Mucosa of rectum (tissue), 2 donors: ENCODE measurements at regions not wholly inside any gene's neighbourhood (a gene's known extent, or its start where the extent isn't known, plus 50 kb on each side); places are given as distances from the start of the nearest gene placed in this dataset.

ENCODE experiments used
- H3K27ac ChIP-seq, 2 donors: one replicate each; pipeline ENCODE4 v1.7.0; 2013; ENCODE audit warnings: inconsistent platforms in 2 of 2, low read depth in 2 of 2, low read length in 2 of 2
- H3K27me3 ChIP-seq, 2 donors: one replicate each; pipeline ENCODE4 v1.7.0; 2013; ENCODE audit warnings: low read length in 2 of 2; ENCODE audit not compliant: control insufficient read depth in 2 of 2, insufficient read depth in 2 of 2
- H3K36me3 ChIP-seq, 2 donors: one replicate each; pipeline ENCODE4 v1.7.0; 2013; ENCODE audit warnings: low read length in 2 of 2; ENCODE audit not compliant: control insufficient read depth in 2 of 2, insufficient read depth in 2 of 2
- H3K4me1 ChIP-seq, 2 donors: one replicate each; pipeline ENCODE4 v1.7.0; 2013; ENCODE audit warnings: low read length in 2 of 2, mild to moderate bottlenecking in 1 of 2; ENCODE audit not compliant: control insufficient read depth in 2 of 2, insufficient read depth in 2 of 2
- H3K4me3 ChIP-seq, 2 donors: one replicate each; pipeline ENCODE4 v1.7.0; 2013; ENCODE audit warnings: low read length in 2 of 2
- H3K9ac ChIP-seq, 2 donors: one replicate each; pipeline ENCODE4 v1.7.0; 2013; ENCODE audit warnings: low read length in 2 of 2, low read depth in 1 of 2, mild to moderate bottlenecking in 1 of 2
- H3K9me3 ChIP-seq, 2 donors: one replicate each; pipeline ENCODE4 v1.7.0; 2013; ENCODE audit warnings: low read length in 2 of 2; ENCODE audit not compliant: control insufficient read depth in 2 of 2
- donor health status: healthy.
- donor health status: Normal muscosa, but diverticular disease.

- Histone ChIP-seq H3K27me3 (no peaks in the 10 kb centered on the region), H3K36me3 (no peaks in the 10 kb centered on the region), H3K4me3 (peak overlapping the region in 1 of 2 donors; percentile 6), H3K9ac (no peak overlapping the region), H3K27ac (no peak overlapping the region), H3K4me1 (peaks cover 0 to 8% of the 10 kb centered on the region in 2 donors), H3K9me3 (no peaks in the 10 kb centered on the region)
Measured at GRCh38 chr3:35042210-35042991, 596.9 kb upstream of the ARPP21 start.

GRCh38 chr3:35043040-35043439 is 596.3 kb upstream of the ARPP21 start:
- Histone ChIP-seq H3K36me3 (no peaks in the 10 kb centered on the region), H3K9ac (no peak overlapping the region), H3K27ac (no peak overlapping the region), H3K4me1 (peaks cover 0 to 8% of the 10 kb centered on the region in 2 donors), H3K4me3 (no peak overlapping the region), H3K27me3 (no peaks in the 10 kb centered on the region), H3K9me3 (no peaks in the 10 kb centered on the region)

- Histone ChIP-seq H3K4me1 (peaks cover 0 to 8% of the 10 kb centered on the region in 2 donors), H3K9ac (no peak overlapping the region), H3K27me3 (no peaks in the 10 kb centered on the region), H3K27ac (no peak overlapping the region), H3K4me3 (no peak overlapping the region), H3K9me3 (no peaks in the 10 kb centered on the region), H3K36me3 (no peaks in the 10 kb centered on the region)
Measured at GRCh38 chr3:35044190-35044589, 595.1 kb upstream of the ARPP21 start.

GRCh38 chr3:35045118-35045517 is 594.2 kb upstream of the ARPP21 start:
- Histone ChIP-seq H3K27ac (no peak overlapping the region), H3K9ac (no peak overlapping the region), H3K4me1 (peaks cover 0 to 8% of the 10 kb centered on the region in 2 donors), H3K36me3 (no peaks in the 10 kb centered on the region), H3K4me3 (no peak overlapping the region), H3K27me3 (no peaks in the 10 kb centered on the region), H3K9me3 (no peaks in the 10 kb centered on the region)

- H3K27me3 ChIP-seq, result no peaks in the 10 kb centered on the region
- H3K4me1 ChIP-seq, result peaks cover 0 to 6% of the 10 kb centered on the region in 2 donors
- no peaks in the 10 kb centered on the region for H3K36me3 ChIP-seq
- no peaks in the 10 kb centered on the region for H3K9me3 ChIP-seq
- H3K27ac ChIP-seq, result no peak overlapping the region
- no peak overlapping the region for H3K9ac ChIP-seq
- H3K4me3 ChIP-seq, result no peak overlapping the region
Measured at GRCh38 chr3:35064761-35065160, 574.6 kb upstream of the ARPP21 start.

- Histone ChIP-seq H3K9me3 (no peaks in the 10 kb centered on the region), H3K36me3 (no peaks in the 10 kb centered on the region), H3K4me3 (no peak overlapping the region), H3K4me1 (peaks cover 0 to 6% of the 10 kb centered on the region in 2 donors), H3K9ac (no peak overlapping the region), H3K27ac (no peak overlapping the region), H3K27me3 (no peaks in the 10 kb centered on the region)
Measured at GRCh38 chr3:35065891-35066290, 573.4 kb upstream of the ARPP21 start.

GRCh38 chr3:35067750-35068149 is 571.6 kb upstream of the ARPP21 start:
- H3K4me3 ChIP-seq, result no peak overlapping the region
- H3K27me3 ChIP-seq, result no peaks in the 10 kb centered on the region
- H3K36me3 ChIP-seq, result no peaks in the 10 kb centered on the region
- H3K27ac ChIP-seq, result no peak overlapping the region
- peaks cover 0 to 15% of the 10 kb centered on the region in 2 donors for H3K4me1 ChIP-seq
- H3K9ac ChIP-seq, result no peak overlapping the region
- H3K9me3 ChIP-seq, result no peaks in the 10 kb centered on the region

GRCh38 chr3:35070088-35070487 is 569.2 kb upstream of the ARPP21 start:
- H3K4me1 ChIP-seq, result peaks cover 0 to 15% of the 10 kb centered on the region in 2 donors
- no peaks in the 10 kb centered on the region for H3K36me3 ChIP-seq
- no peak overlapping the region for H3K9ac ChIP-seq
- H3K27ac ChIP-seq, result no peak overlapping the region
- no peaks in the 10 kb centered on the region for H3K9me3 ChIP-seq
- H3K27me3 ChIP-seq, result no peaks in the 10 kb centered on the region
- H3K4me3 ChIP-seq, result no peak overlapping the region

- no peak overlapping the region for H3K9ac ChIP-seq
- no peaks in the 10 kb centered on the region for H3K9me3 ChIP-seq
- H3K4me3 ChIP-seq, result no peak overlapping the region
- H3K36me3 ChIP-seq, result no peaks in the 10 kb centered on the region
- H3K27me3 ChIP-seq, result no peaks in the 10 kb centered on the region
- H3K27ac ChIP-seq, result no peak overlapping the region
- peaks cover 0 to 9% of the 10 kb centered on the region in 2 donors for H3K4me1 ChIP-seq
Measured at GRCh38 chr3:35071772-35072171, 567.6 kb upstream of the ARPP21 start.

- H3K4me1 ChIP-seq, result no peaks in the 10 kb centered on the region
- H3K9ac ChIP-seq, result no peak overlapping the region
Measured at GRCh38 chr3:35078780-35079179, 560.5 kb upstream of the ARPP21 start.

More at GRCh38 chr3:35078780-35079179, 560.5 kb upstream of the ARPP21 start:
- H3K4me3 ChIP-seq, result no peak overlapping the region
- H3K9me3 ChIP-seq, result no peaks in the 10 kb centered on the region
- H3K27me3 ChIP-seq, result no peaks in the 10 kb centered on the region
- no peaks in the 10 kb centered on the region for H3K36me3 ChIP-seq
- H3K27ac ChIP-seq, result no peak overlapping the region
